WTC11 (cell line): ENCODE measurements at regions not wholly inside any gene's neighbourhood (a gene's known extent, or its start where the extent isn't known, plus 50 kb on each side); places are given as distances from the start of the nearest gene placed in this dataset.

Source experiments
- ATAC-seq: fragments of 200-7000 bp; cut with Tn5 transposase; 2 replicates; pipeline ENCODE4 v1.10.0; 2021; ENCODE audit warnings: mild to moderate bottlenecking, moderate library complexity
- CTCF ChIA-PET: fragments of 300-600 bp; sonication (Branson Sonifier 250); formaldehyde crosslinking; loops from one replicate; lab custom pipeline; 2021; ENCODE audit warnings: antibody characterized with exemption; lab: Charles Lee
- POLR2A ChIA-PET: fragments of 350-600 bp; sonication (Branson Sonifier 250); formaldehyde crosslinking; loops from one replicate; lab custom pipeline; 2021; ENCODE audit warnings: antibody characterized with exemption; lab: Charles Lee
- DNase-seq: peaks from one replicate; pipeline ENCODE4 v3.0.0; 2021; ENCODE audit warnings: low spot score
- H3K27ac Mint-ChIP-seq: 2 replicates; pipeline ENCODE4 v1.8.0; 2021; ENCODE audit warnings: mixed read lengths
- H3K27me3 Mint-ChIP-seq: 2 replicates; pipeline ENCODE4 v1.8.0; 2021; ENCODE audit warnings: low read depth, mild to moderate bottlenecking, moderate library complexity, mixed read lengths
- H3K36me3 Mint-ChIP-seq: 2 replicates; pipeline ENCODE4 v1.8.0; 2021; ENCODE audit warnings: mixed read lengths
- H3K4me1 Mint-ChIP-seq: 2 replicates; pipeline ENCODE4 v1.8.0; 2022; ENCODE audit warnings: mixed read lengths
- H3K4me3 Mint-ChIP-seq: 2 replicates; pipeline ENCODE4 v1.8.0; 2021; ENCODE audit warnings: mild to moderate bottlenecking, moderate library complexity, mixed read lengths
- H3K9me3 Mint-ChIP-seq: 2 replicates; pipeline ENCODE4 v1.8.0; 2021; ENCODE audit warnings: mixed read lengths
- GRHL2 ChIP-seq: fragments of 250-450 bp; sonication (Bioruptor Pico); IDR thresholded peaks from 2 replicates; pipeline ENCODE4 v1.8.0; 2022; ENCODE audit warnings: mild to moderate bottlenecking, moderate library complexity; ENCODE audit not compliant: insufficient replicate concordance, severe bottlenecking
- JUN ChIP-seq: sonication (generic); formaldehyde crosslinking; IDR thresholded peaks from 2 replicates; pipeline ENCODE4 v1.8.0; 2023; ENCODE audit warnings: mild to moderate bottlenecking, missing genetic modification reagents
- KAT7 ChIP-seq: sonication (generic); formaldehyde crosslinking; IDR thresholded peaks from 2 replicates; pipeline ENCODE4 v1.8.1; 2023; ENCODE audit warnings: missing genetic modification reagents, mild to moderate bottlenecking, borderline replicate concordance
- NFE2L1 ChIP-seq: sonication (generic); formaldehyde crosslinking; IDR thresholded peaks from 2 replicates; pipeline ENCODE4 v1.8.1; 2023; ENCODE audit warnings: missing genetic modification reagents
- NFYB ChIP-seq: sonication (generic); formaldehyde crosslinking; conservative IDR thresholded peaks from 2 replicates; pipeline ENCODE4 v1.8.0; 2022; ENCODE audit warnings: low read depth, missing genetic modification reagents
- OVOL2 ChIP-seq: fragments of 250-450 bp; sonication (Bioruptor Pico); IDR thresholded peaks from 2 replicates; pipeline ENCODE4 v1.9.0; 2021; ENCODE audit warnings: mild to moderate bottlenecking, borderline replicate concordance
- PRDM15 ChIP-seq: sonication (generic); formaldehyde crosslinking; IDR thresholded peaks from 2 replicates; pipeline ENCODE4 v1.8.0; 2022; ENCODE audit warnings: missing genetic modification reagents
- PRRX2 ChIP-seq: fragments of 250-450 bp; sonication (Bioruptor Pico); IDR thresholded peaks from 2 replicates; pipeline ENCODE4 v1.8.0; 2021; ENCODE audit warnings: mild to moderate bottlenecking
- RELA ChIP-seq: sonication (generic); formaldehyde crosslinking; IDR thresholded peaks from 2 replicates; pipeline ENCODE4 v1.8.1; 2022; ENCODE audit warnings: missing genetic modification reagents, mild to moderate bottlenecking, borderline replicate concordance
- RORB ChIP-seq: fragments of 250-450 bp; sonication (Bioruptor Pico); IDR thresholded peaks from 2 replicates; pipeline ENCODE4 v1.9.0; 2021; ENCODE audit warnings: mild to moderate bottlenecking
- SOX15 ChIP-seq: fragments of 250-450 bp; sonication (Bioruptor Pico); IDR thresholded peaks from 2 replicates; pipeline ENCODE4 v1.9.0; 2021; ENCODE audit warnings: mild to moderate bottlenecking
- SP1 ChIP-seq: sonication (generic); formaldehyde crosslinking; conservative IDR thresholded peaks from 2 replicates; pipeline ENCODE4 v1.8.1; 2022; ENCODE audit warnings: missing genetic modification reagents
- TCF7 ChIP-seq: sonication (generic); formaldehyde crosslinking; IDR thresholded peaks from 2 replicates; pipeline ENCODE4 v1.8.0; 2022; ENCODE audit warnings: mild to moderate bottlenecking, low read depth, missing genetic modification reagents, moderate library complexity
- ZNF396 ChIP-seq: fragments of 250-450 bp; sonication (Bioruptor Pico); IDR thresholded peaks from 2 replicates; pipeline ENCODE4 v1.8.0; 2021; ENCODE audit warnings: mild to moderate bottlenecking, moderate library complexity, borderline replicate concordance
- ZNF423 ChIP-seq: fragments of 250-450 bp; sonication (Bioruptor Pico); IDR thresholded peaks from 2 replicates; pipeline ENCODE4 v2.1.2; 2022; ENCODE audit warnings: mild to moderate bottlenecking, moderate library complexity
- ZNF671 ChIP-seq: fragments of 250-450 bp; sonication (Bioruptor Pico); IDR thresholded peaks from 2 replicates; pipeline ENCODE4 v1.8.0; 2021; ENCODE audit warnings: mild to moderate bottlenecking
- TF ChIP-seq, protein P1 (sequence below): sonication (generic); formaldehyde crosslinking; IDR thresholded peaks from 2 replicates; pipeline ENCODE4 v1.8.0; 2022; ENCODE audit warnings: mild to moderate bottlenecking, missing genetic modification reagents
- TF ChIP-seq, protein P2 (sequence below): sonication (generic); formaldehyde crosslinking; conservative IDR thresholded peaks from 2 replicates; pipeline ENCODE4 v1.8.1; 2023; ENCODE audit warnings: mild to moderate bottlenecking, low read depth, missing genetic modification reagents, moderate library complexity
- TF ChIP-seq, protein P3 (sequence below): sonication (generic); formaldehyde crosslinking; IDR thresholded peaks from 2 replicates; pipeline ENCODE4 v1.8.0; 2023; ENCODE audit warnings: missing genetic modification reagents
- TF ChIP-seq, protein P4 (sequence below): fragments of 250-450 bp; sonication (Bioruptor Pico); IDR thresholded peaks from 2 replicates; pipeline ENCODE4 v1.9.0; 2021; ENCODE audit warnings: mild to moderate bottlenecking, borderline replicate concordance

DNA sequence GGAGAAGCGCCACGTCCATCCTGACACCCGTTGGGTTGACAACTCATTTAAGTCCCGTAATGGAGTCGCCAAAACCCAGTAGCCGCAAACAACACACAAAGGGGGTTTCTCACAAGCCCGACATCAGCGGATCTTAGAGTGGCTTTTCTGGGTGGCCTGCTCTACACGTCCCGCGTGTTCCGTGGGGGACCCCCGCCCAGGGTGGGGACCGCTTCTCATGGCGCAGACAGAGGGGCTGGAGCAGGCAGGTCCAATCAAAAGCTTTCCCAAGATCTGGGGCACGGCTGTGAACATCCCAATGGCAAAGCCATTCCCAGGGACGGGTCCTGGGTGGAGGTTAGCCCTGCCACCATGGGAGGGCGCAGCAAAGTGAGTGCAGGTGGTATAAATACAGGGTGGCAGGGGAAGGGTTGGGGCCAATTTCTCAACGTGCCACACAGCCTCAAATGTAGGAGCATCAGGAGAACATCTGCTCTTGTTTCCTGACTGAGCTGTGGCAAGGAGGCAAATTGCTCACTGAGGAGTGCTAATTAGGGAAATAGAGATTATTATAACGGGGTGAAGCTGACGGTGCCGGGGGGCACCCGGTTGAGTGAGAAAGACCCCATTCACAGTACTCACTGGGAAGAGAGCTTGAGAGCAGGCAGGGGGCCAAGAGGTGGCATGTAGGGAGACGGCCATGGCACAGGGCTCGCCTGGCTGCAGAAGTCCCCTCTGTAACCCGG lies 1447.2 kb downstream of the TBC1D22A start:
- no peak for ATAC-seq
- ChIA-PET CTCF (interaction anchor here (1.8 kb wide), 1 partner anchor 148 kb away, joined by 4 read pairs; no protein-coding TSS in a partner anchor), POLR2A (no interaction called here)
- peaks cover 9% of the 10 kb centered on the region for H3K4me1 Mint-ChIP-seq
- no peaks in the 10 kb centered on the region for H3K9me3 Mint-ChIP-seq
- H3K27me3 Mint-ChIP-seq: no peaks in the 10 kb centered on the region; the same call in 1 of the 2 replicates
- no peak for DNase-seq
- TF ChIP-seq PRDM15 (CRISPR knock-in tag) (no peak), KAT7 (CRISPR knock-in tag) (no peak), RORB (CRISPR knock-in tag) (no peak), NFYB (CRISPR knock-in tag) (no peak), TCF7 (CRISPR knock-in tag) (no peak), RELA (CRISPR knock-in tag) (no peak), NFE2L1 (CRISPR knock-in tag) (no peak)
- TF ChIP-seq, protein P1, sequence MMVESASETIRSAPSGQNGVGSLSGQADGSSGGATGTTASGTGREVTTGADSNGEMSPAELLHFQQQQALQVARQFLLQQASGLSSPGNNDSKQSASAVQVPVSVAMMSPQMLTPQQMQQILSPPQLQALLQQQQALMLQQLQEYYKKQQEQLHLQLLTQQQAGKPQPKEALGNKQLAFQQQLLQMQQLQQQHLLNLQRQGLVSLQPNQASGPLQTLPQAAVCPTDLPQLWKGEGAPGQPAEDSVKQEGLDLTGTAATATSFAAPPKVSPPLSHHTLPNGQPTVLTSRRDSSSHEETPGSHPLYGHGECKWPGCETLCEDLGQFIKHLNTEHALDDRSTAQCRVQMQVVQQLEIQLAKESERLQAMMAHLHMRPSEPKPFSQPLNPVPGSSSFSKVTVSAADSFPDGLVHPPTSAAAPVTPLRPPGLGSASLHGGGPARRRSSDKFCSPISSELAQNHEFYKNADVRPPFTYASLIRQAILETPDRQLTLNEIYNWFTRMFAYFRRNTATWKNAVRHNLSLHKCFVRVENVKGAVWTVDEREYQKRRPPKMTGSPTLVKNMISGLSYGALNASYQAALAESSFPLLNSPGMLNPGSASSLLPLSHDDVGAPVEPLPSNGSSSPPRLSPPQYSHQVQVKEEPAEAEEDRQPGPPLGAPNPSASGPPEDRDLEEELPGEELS (CRISPR knock-in tag): no peak
- TF ChIP-seq, protein P2, sequence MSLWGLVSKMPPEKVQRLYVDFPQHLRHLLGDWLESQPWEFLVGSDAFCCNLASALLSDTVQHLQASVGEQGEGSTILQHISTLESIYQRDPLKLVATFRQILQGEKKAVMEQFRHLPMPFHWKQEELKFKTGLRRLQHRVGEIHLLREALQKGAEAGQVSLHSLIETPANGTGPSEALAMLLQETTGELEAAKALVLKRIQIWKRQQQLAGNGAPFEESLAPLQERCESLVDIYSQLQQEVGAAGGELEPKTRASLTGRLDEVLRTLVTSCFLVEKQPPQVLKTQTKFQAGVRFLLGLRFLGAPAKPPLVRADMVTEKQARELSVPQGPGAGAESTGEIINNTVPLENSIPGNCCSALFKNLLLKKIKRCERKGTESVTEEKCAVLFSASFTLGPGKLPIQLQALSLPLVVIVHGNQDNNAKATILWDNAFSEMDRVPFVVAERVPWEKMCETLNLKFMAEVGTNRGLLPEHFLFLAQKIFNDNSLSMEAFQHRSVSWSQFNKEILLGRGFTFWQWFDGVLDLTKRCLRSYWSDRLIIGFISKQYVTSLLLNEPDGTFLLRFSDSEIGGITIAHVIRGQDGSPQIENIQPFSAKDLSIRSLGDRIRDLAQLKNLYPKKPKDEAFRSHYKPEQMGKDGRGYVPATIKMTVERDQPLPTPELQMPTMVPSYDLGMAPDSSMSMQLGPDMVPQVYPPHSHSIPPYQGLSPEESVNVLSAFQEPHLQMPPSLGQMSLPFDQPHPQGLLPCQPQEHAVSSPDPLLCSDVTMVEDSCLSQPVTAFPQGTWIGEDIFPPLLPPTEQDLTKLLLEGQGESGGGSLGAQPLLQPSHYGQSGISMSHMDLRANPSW (CRISPR knock-in tag): no peak
- TF ChIP-seq, protein P3, sequence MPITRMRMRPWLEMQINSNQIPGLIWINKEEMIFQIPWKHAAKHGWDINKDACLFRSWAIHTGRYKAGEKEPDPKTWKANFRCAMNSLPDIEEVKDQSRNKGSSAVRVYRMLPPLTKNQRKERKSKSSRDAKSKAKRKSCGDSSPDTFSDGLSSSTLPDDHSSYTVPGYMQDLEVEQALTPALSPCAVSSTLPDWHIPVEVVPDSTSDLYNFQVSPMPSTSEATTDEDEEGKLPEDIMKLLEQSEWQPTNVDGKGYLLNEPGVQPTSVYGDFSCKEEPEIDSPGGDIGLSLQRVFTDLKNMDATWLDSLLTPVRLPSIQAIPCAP (CRISPR knock-in tag): no peak
- no peaks in the 10 kb centered on the region for H3K36me3 Mint-ChIP-seq
- H3K4me3 Mint-ChIP-seq: no peak overlapping the region
- H3K27ac Mint-ChIP-seq: no peak overlapping the region

GRCh38 chr22:48208894-48209293 lies 1446.4 kb downstream of the TBC1D22A start:
- ATAC-seq (no peak), DNase-seq (no peak)
- ChIA-PET POLR2A (no interaction called here), CTCF (no interaction called here)
- H3K27ac Mint-ChIP-seq: no peak overlapping the region
- no peaks in the 10 kb centered on the region; the same call in 1 of the 2 replicates for H3K27me3 Mint-ChIP-seq
- H3K4me1 Mint-ChIP-seq: peaks cover 5% of the 10 kb centered on the region
- H3K9me3 Mint-ChIP-seq: no peaks in the 10 kb centered on the region
- no peaks in the 10 kb centered on the region for H3K36me3 Mint-ChIP-seq
- no peak overlapping the region for H3K4me3 Mint-ChIP-seq
- TF ChIP-seq SOX15 (CRISPR knock-in tag): no peak
- no peak for TF ChIP-seq ZNF423
- no peak for TF ChIP-seq SP1 (CRISPR knock-in tag)
- TF ChIP-seq PRRX2 (CRISPR knock-in tag): no peak
- TF ChIP-seq, protein P4, sequence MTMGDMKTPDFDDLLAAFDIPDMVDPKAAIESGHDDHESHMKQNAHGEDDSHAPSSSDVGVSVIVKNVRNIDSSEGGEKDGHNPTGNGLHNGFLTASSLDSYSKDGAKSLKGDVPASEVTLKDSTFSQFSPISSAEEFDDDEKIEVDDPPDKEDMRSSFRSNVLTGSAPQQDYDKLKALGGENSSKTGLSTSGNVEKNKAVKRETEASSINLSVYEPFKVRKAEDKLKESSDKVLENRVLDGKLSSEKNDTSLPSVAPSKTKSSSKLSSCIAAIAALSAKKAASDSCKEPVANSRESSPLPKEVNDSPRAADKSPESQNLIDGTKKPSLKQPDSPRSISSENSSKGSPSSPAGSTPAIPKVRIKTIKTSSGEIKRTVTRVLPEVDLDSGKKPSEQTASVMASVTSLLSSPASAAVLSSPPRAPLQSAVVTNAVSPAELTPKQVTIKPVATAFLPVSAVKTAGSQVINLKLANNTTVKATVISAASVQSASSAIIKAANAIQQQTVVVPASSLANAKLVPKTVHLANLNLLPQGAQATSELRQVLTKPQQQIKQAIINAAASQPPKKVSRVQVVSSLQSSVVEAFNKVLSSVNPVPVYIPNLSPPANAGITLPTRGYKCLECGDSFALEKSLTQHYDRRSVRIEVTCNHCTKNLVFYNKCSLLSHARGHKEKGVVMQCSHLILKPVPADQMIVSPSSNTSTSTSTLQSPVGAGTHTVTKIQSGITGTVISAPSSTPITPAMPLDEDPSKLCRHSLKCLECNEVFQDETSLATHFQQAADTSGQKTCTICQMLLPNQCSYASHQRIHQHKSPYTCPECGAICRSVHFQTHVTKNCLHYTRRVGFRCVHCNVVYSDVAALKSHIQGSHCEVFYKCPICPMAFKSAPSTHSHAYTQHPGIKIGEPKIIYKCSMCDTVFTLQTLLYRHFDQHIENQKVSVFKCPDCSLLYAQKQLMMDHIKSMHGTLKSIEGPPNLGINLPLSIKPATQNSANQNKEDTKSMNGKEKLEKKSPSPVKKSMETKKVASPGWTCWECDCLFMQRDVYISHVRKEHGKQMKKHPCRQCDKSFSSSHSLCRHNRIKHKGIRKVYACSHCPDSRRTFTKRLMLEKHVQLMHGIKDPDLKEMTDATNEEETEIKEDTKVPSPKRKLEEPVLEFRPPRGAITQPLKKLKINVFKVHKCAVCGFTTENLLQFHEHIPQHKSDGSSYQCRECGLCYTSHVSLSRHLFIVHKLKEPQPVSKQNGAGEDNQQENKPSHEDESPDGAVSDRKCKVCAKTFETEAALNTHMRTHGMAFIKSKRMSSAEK: no peak
- no peak for TF ChIP-seq JUN (CRISPR knock-in tag)
- no peak for TF ChIP-seq ZNF671 (CRISPR knock-in tag)
- no peak for TF ChIP-seq ZNF396
- TF ChIP-seq GRHL2 (CRISPR knock-in tag): no peak
- TF ChIP-seq OVOL2 (CRISPR knock-in tag): no peak
